ENCODE measurements at regions not wholly inside any gene's neighbourhood (a gene's known extent, or its start where the extent isn't known, plus 50 kb on each side); places are given as distances from the start of the nearest gene placed in this dataset.

DNA sequence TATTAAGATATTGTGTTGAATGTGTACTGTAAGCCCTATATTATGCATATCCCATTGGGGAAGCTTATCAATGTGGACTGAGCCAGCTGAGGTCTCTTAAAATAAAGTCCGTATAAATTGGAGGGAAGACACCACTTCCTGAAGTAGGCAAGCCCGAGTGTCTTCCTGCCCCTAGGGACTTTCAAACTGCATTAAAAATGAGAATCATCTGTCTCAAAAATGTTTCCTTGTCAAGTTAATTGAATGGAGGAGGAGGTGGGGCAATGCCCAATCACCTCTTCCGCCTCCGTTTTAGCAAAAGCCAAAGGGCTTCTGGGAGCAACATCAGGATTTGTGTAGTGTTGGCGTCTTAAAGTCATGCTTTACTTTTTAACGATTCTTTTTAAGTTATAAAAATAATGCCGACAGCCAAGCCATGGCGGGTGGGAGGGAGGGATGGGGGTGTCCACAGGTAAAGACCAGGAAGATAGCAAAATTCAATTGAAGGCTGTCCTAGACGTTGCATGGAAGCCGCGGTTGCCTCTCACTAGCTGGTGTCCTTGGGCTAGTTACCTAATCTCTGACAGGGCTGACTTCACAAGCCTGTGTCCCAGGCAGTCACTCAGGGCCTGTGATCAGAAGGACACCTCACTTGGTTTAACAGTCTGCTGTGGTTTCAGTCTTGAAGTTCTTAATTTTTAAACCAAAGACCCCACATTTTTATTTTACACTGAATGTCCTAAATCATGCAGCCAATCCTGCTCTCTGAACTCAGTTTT is 524.9 kb upstream of the PROK2 start:
- Histone ChIP-seq H3K27me3 (ENCODE audit: control insufficient read depth in 2 of 2, insufficient read depth in 1 of 2, low read length in 1 of 2) (no peaks in the 10 kb centered on the region), H3K27ac (ENCODE audit: low read depth in 1 of 2, low read length in 1 of 2) (peak overlapping the region in 1 of 2 donors; percentile 15), H3K4me1 (ENCODE audit: control insufficient read depth in 2 of 2, insufficient read depth in 2 of 2, low read length in 2 of 2) (peaks cover 11 to 30% of the 10 kb centered on the region in 2 donors), H3K4me3 (ENCODE audit: low read length in 2 of 2) (no peak overlapping the region), H3K36me3 (ENCODE audit: control insufficient read depth in 2 of 2, insufficient read depth in 2 of 2, low read length in 1 of 2) (no peaks in the 10 kb centered on the region), H3K9me3 (ENCODE audit: control insufficient read depth in 2 of 2, insufficient read depth in 1 of 2, low read length in 1 of 2) (no peaks in the 10 kb centered on the region)
- DNase-seq (ENCODE audit: low read depth in 6 of 9, low spot score in 9 of 9) = peak in 1 of 9 donors; percentile 21
- WGBS = 64% methylated on average over 11 of the region's 11 CpGs

DNA sequence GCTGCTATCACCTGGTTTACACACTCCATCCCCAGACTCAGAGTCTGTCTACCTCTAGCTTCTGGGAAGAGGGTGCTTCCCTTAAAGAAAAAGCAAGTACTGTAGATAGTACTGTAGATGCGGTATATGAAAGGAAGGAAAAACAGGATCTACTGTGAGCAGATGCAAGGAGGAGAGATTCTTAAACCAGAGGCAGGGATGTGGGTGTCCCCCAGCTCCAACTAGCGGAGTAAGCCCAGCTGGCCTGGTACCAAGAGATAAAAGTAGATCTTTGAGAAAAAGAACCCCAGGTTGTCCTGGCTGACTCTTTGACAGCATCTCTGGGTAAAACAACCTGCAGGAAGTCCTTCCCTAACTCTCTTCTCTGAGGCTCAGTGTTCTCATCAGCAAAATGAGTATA is 523.7 kb upstream of the PROK2 start:
- DNase-seq (ENCODE audit: low read depth in 6 of 9, low spot score in 9 of 9) = peak in 1 of 9 donors; percentile 12
- no peak overlapping the region for H3K27ac ChIP-seq (ENCODE audit: low read depth in 1 of 2, low read length in 1 of 2)
- H3K27me3 ChIP-seq (ENCODE audit: control insufficient read depth in 2 of 2, insufficient read depth in 1 of 2, low read length in 1 of 2) = no peaks in the 10 kb centered on the region
- WGBS = 92% methylated on average over 2 of the region's 2 CpGs
- no peaks in the 10 kb centered on the region for H3K9me3 ChIP-seq (ENCODE audit: control insufficient read depth in 2 of 2, insufficient read depth in 1 of 2, low read length in 1 of 2)
- peaks cover 11 to 30% of the 10 kb centered on the region in 2 donors for H3K4me1 ChIP-seq (ENCODE audit: control insufficient read depth in 2 of 2, insufficient read depth in 2 of 2, low read length in 2 of 2)
- no peaks in the 10 kb centered on the region for H3K36me3 ChIP-seq (ENCODE audit: control insufficient read depth in 2 of 2, insufficient read depth in 2 of 2, low read length in 1 of 2)
- H3K4me3 ChIP-seq (ENCODE audit: low read length in 2 of 2) = no peak overlapping the region

DNA sequence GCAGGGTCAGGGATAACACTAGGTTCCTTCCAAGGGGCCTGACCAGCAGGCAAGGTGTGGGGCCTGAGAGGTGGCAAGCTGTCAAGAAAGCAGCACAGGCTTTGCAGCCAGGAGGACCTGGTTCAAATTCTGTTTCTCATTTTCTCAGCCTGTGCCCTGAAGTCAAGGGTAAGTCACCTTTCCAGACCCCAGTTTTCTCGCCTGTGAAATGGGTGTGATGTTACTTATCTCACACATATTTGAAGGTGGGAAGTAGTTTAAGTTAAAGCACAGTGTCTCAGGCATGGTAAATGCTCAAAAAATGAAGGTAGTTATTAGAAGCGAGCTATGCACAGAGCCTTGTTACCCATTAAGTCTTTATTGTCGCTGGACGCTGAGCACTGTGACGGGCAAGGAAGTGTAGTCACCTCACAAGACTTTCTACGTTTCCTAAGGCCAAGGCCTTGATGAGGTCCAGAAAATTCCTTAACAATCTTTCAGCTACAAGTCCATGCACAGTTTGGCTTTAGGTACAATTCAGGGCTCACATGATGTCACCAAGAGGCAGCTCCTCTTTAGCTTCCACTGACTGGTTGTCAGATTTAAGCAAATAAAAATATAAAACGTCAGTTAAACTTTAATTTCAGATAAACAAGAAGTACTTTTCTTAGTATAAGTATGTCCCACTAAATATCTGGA is 522.6 kb upstream of the PROK2 start:
- Histone ChIP-seq H3K4me3 (ENCODE audit: low read length in 2 of 2) (no peak overlapping the region), H3K4me1 (ENCODE audit: control insufficient read depth in 2 of 2, insufficient read depth in 2 of 2, low read length in 2 of 2) (peaks cover 11 to 30% of the 10 kb centered on the region in 2 donors), H3K27ac (ENCODE audit: low read depth in 1 of 2, low read length in 1 of 2) (no peak overlapping the region), H3K36me3 (ENCODE audit: control insufficient read depth in 2 of 2, insufficient read depth in 2 of 2, low read length in 1 of 2) (no peaks in the 10 kb centered on the region), H3K27me3 (ENCODE audit: control insufficient read depth in 2 of 2, insufficient read depth in 1 of 2, low read length in 1 of 2) (no peaks in the 10 kb centered on the region), H3K9me3 (ENCODE audit: control insufficient read depth in 2 of 2, insufficient read depth in 1 of 2, low read length in 1 of 2) (no peaks in the 10 kb centered on the region)
- 96% methylated on average over 7 of the region's 7 CpGs for WGBS
- DNase-seq (ENCODE audit: low read depth in 6 of 9, low spot score in 9 of 9) = no peak

DNA sequence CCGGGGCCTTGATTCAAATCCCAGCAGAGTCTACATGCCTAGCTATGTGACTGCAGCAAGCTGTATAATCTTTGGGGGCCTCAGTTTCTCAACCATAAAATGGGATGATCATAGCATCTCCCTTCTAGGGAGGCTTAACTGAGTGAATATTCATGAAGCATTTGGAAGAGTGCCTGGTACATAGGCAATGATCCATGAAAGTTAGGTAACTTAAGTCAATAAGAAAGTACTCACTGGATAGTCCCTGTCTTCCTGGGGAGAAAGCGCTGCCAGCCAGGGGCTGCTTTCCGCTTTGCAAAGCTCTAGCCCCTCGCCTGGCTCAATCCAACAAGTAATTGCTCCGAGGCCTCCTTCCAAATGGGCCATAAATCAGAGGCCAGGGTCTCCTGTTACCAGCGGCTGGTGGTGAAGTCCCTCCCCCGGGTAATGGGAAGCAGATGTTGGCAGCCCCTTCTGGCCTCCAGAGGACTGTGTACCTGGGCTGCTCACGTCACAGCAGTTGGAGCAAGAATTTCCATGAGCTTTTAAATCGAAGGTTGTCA is 521.9 kb upstream of the PROK2 start:
- DNase-seq (ENCODE audit: low read depth in 6 of 9, low spot score in 9 of 9) = peak in 2 of 9 donors; percentile 15 to 31
- no peaks in the 10 kb centered on the region for H3K36me3 ChIP-seq (ENCODE audit: control insufficient read depth in 2 of 2, insufficient read depth in 2 of 2, low read length in 1 of 2)
- H3K4me3 ChIP-seq (ENCODE audit: low read length in 2 of 2) = no peak overlapping the region
- H3K4me1 ChIP-seq (ENCODE audit: control insufficient read depth in 2 of 2, insufficient read depth in 2 of 2, low read length in 2 of 2) = peaks cover 11 to 30% of the 10 kb centered on the region in 2 donors
- H3K27me3 ChIP-seq (ENCODE audit: control insufficient read depth in 2 of 2, insufficient read depth in 1 of 2, low read length in 1 of 2) = no peaks in the 10 kb centered on the region
- no peak overlapping the region for H3K27ac ChIP-seq (ENCODE audit: low read depth in 1 of 2, low read length in 1 of 2)
- H3K9me3 ChIP-seq (ENCODE audit: control insufficient read depth in 2 of 2, insufficient read depth in 1 of 2, low read length in 1 of 2) = no peaks in the 10 kb centered on the region
- WGBS = 67% methylated on average over 9 of the region's 9 CpGs

DNA sequence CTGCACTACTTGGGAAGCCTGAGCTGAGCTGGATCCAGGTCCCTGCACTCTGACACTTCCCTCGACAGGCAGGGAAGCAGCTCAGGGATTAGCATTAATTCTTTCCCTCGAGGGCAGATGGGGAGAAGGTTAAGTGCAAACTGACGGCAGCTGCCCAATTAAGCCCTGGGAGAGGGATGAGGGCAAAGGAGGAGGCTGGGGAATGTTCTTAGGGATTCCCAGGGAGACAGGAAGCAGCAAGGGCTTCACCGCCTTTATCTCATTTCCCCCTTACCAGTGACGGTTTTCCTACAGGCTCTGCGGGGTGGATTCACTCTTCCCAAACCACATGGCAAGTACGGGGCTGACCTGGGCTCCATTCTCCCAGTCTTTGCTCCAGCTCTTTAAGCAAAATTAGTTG is 519.0 kb upstream of the PROK2 start:
- Histone ChIP-seq H3K4me3 (ENCODE audit: low read length in 2 of 2) (no peak overlapping the region), H3K27me3 (ENCODE audit: control insufficient read depth in 2 of 2, insufficient read depth in 1 of 2, low read length in 1 of 2) (no peaks in the 10 kb centered on the region), H3K27ac (ENCODE audit: low read depth in 1 of 2, low read length in 1 of 2) (no peak overlapping the region), H3K4me1 (ENCODE audit: control insufficient read depth in 2 of 2, insufficient read depth in 2 of 2, low read length in 2 of 2) (peaks cover 0 to 6% of the 10 kb centered on the region in 2 donors), H3K9me3 (ENCODE audit: control insufficient read depth in 2 of 2, insufficient read depth in 1 of 2, low read length in 1 of 2) (no peaks in the 10 kb centered on the region), H3K36me3 (ENCODE audit: control insufficient read depth in 2 of 2, insufficient read depth in 2 of 2, low read length in 1 of 2) (no peaks in the 10 kb centered on the region)
- no peak for DNase-seq (ENCODE audit: low read depth in 6 of 9, low spot score in 9 of 9)
- WGBS = 91% methylated on average over 7 of the region's 7 CpGs

DNA sequence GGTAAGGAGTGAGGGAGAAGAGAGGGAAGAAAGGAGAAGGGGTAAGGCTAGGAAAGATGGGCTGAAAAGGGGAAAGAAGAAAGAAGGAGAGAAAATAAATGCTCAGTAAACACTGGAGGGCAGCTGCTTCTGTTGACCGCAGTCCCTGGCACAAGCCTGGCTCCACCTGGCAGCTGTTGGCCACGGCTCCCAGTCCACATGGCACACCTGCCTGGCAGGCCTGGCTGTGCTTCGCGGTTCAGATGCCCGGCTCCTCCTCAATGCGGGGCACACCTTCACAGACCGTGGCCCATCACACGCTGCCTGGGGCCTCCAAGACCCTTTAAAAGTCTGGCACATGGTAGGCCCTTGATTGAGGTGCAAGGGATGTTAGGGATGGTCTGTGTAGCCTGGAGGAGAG is 516.8 kb upstream of the PROK2 start:
- WGBS = 97% methylated on average over 8 of the region's 8 CpGs
- no peak for DNase-seq (ENCODE audit: low read depth in 6 of 9, low spot score in 9 of 9)
- Histone ChIP-seq H3K27ac (ENCODE audit: low read depth in 1 of 2, low read length in 1 of 2) (no peak overlapping the region), H3K4me3 (ENCODE audit: low read length in 2 of 2) (no peak overlapping the region), H3K36me3 (ENCODE audit: control insufficient read depth in 2 of 2, insufficient read depth in 2 of 2, low read length in 1 of 2) (no peaks in the 10 kb centered on the region), H3K9me3 (ENCODE audit: control insufficient read depth in 2 of 2, insufficient read depth in 1 of 2, low read length in 1 of 2) (no peaks in the 10 kb centered on the region), H3K4me1 (ENCODE audit: control insufficient read depth in 2 of 2, insufficient read depth in 2 of 2, low read length in 2 of 2) (no peaks in the 10 kb centered on the region), H3K27me3 (ENCODE audit: control insufficient read depth in 2 of 2, insufficient read depth in 1 of 2, low read length in 1 of 2) (no peaks in the 10 kb centered on the region)

DNA sequence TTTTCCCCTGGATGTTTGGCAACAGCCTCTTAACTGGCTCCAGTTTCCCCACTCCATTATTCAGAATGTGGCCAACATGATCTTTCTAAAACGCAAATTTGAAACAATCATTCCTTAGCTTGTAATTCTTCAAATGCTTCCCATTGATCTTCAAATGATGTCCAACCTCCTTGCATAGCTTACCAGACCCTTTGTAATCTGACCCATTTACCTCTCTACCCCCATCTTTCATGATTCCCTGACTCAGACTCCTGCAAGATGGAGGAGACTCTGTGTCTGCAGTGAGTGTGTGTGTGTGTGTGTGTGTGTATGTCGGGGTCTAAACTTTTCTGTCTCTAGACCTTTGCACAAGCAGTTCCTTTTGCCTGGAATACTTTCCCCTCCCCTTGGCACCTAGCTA is 515.7 kb upstream of the PROK2 start:
- H3K36me3 ChIP-seq (ENCODE audit: control insufficient read depth in 2 of 2, insufficient read depth in 2 of 2, low read length in 1 of 2) = no peaks in the 10 kb centered on the region
- 70% methylated on average over 2 of the region's 2 CpGs for WGBS
- H3K4me3 ChIP-seq (ENCODE audit: low read length in 2 of 2) = no peak overlapping the region
- H3K27ac ChIP-seq (ENCODE audit: low read depth in 1 of 2, low read length in 1 of 2) = no peak overlapping the region
- no peaks in the 10 kb centered on the region for H3K9me3 ChIP-seq (ENCODE audit: control insufficient read depth in 2 of 2, insufficient read depth in 1 of 2, low read length in 1 of 2)
- no peak for DNase-seq (ENCODE audit: low read depth in 6 of 9, low spot score in 9 of 9)
- H3K27me3 ChIP-seq (ENCODE audit: control insufficient read depth in 2 of 2, insufficient read depth in 1 of 2, low read length in 1 of 2) = no peaks in the 10 kb centered on the region
- H3K4me1 ChIP-seq (ENCODE audit: control insufficient read depth in 2 of 2, insufficient read depth in 2 of 2, low read length in 2 of 2) = no peaks in the 10 kb centered on the region

DNA sequence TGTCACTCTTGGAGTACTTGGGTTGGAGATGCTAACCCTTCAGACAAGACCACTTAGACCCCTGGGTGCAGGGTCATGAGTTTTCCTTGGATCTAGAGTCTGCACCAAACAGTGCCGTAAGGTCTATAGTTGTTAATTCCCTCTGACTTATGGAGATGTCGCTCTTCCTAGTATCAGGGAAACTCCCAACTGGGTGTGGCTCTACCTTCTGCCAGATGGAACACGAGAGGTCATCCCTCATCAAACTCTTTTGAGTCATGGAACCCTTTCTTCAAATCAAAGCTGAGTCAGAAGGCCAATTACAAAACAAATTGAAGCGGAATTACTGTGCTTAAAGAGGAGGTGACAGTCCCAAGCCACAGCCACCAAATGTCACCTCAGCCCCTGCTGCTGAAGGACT is 514.9 kb upstream of the PROK2 start:
- Histone ChIP-seq H3K4me1 (ENCODE audit: control insufficient read depth in 2 of 2, insufficient read depth in 2 of 2, low read length in 2 of 2) (no peaks in the 10 kb centered on the region), H3K36me3 (ENCODE audit: control insufficient read depth in 2 of 2, insufficient read depth in 2 of 2, low read length in 1 of 2) (no peaks in the 10 kb centered on the region), H3K27me3 (ENCODE audit: control insufficient read depth in 2 of 2, insufficient read depth in 1 of 2, low read length in 1 of 2) (no peaks in the 10 kb centered on the region), H3K4me3 (ENCODE audit: low read length in 2 of 2) (no peak overlapping the region), H3K27ac (ENCODE audit: low read depth in 1 of 2, low read length in 1 of 2) (no peak overlapping the region), H3K9me3 (ENCODE audit: control insufficient read depth in 2 of 2, insufficient read depth in 1 of 2, low read length in 1 of 2) (no peaks in the 10 kb centered on the region)
- DNase-seq (ENCODE audit: low read depth in 6 of 9, low spot score in 9 of 9) = no peak
- 97% methylated on average over 4 of the region's 4 CpGs for WGBS

DNA sequence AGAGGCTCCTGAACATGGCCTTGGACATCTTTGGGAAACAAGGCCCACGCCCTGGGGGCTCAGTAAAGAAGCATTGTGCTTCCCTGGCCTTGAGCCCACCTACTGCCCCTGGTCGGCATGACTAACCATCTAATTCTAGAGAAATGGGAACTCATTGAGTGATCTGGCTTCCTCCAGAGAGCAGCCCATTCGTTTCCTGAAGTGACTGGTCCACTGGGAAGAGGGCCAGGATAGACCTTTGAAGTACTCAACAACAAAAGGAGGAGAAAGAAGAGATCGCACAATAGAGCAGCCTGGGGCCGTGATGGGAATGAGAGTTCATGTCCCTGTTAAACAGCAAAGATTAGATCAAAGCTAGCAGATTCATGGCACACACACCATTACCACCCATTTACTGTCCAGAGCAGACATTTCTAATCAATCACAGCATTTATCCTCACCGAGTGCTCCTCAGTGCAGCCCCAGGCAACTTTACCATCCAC is 514.4 kb upstream of the PROK2 start:
- no peak overlapping the region for H3K4me3 ChIP-seq (ENCODE audit: low read length in 2 of 2)
- no peaks in the 10 kb centered on the region for H3K9me3 ChIP-seq (ENCODE audit: control insufficient read depth in 2 of 2, insufficient read depth in 1 of 2, low read length in 1 of 2)
- no peak for DNase-seq (ENCODE audit: low read depth in 6 of 9, low spot score in 9 of 9)
- no peaks in the 10 kb centered on the region for H3K4me1 ChIP-seq (ENCODE audit: control insufficient read depth in 2 of 2, insufficient read depth in 2 of 2, low read length in 2 of 2)
- H3K36me3 ChIP-seq (ENCODE audit: control insufficient read depth in 2 of 2, insufficient read depth in 2 of 2, low read length in 1 of 2) = no peaks in the 10 kb centered on the region
- 83% methylated on average over 6 of the region's 6 CpGs for WGBS
- no peak overlapping the region for H3K27ac ChIP-seq (ENCODE audit: low read depth in 1 of 2, low read length in 1 of 2)
- H3K27me3 ChIP-seq (ENCODE audit: control insufficient read depth in 2 of 2, insufficient read depth in 1 of 2, low read length in 1 of 2) = no peaks in the 10 kb centered on the region

All from thymus (tissue), 11 donors.